ENCODE measurements at regions not wholly inside any gene's neighbourhood (a gene's known extent, or its start where the extent isn't known, plus 50 kb on each side); places are given as distances from the start of the nearest gene placed in this dataset.

- TF ChIP-seq ELF4 (CRISPR knock-in tag; IDR thresholded peaks at IDR 0.05; ENCODE audit: low read depth) (no peak), PRRX2 (CRISPR knock-in tag; IDR thresholded peaks at IDR 0.05) (no peak), ZMAT4 (CRISPR knock-in tag; IDR thresholded peaks at IDR 0.05) (no peak), MYBL2 (CRISPR knock-in tag; IDR thresholded peaks at IDR 0.05) (no peak), ZNF219 (CRISPR knock-in tag; IDR thresholded peaks at IDR 0.05; ENCODE audit: borderline replicate concordance) (no peak), ETV6 (CRISPR knock-in tag; IDR thresholded peaks at IDR 0.05) (no peak), JAZF1 (CRISPR knock-in tag; IDR thresholded peaks at IDR 0.05) (no peak), NR2C2 (CRISPR knock-in tag; IDR thresholded peaks at IDR 0.05) (no peak), SP1 (CRISPR knock-in tag; conservative IDR thresholded peaks at IDR 0.05) (no peak), ZNF416 (CRISPR knock-in tag; IDR thresholded peaks at IDR 0.05) (no peak), E2F5 (CRISPR knock-in tag; IDR thresholded peaks at IDR 0.05) (no peak), USF1 (CRISPR knock-in tag; IDR thresholded peaks at IDR 0.05) (no peak), ZNF532 (CRISPR knock-in tag; IDR thresholded peaks at IDR 0.05; ENCODE audit: borderline replicate concordance) (no peak), EMX1 (CRISPR knock-in tag; IDR thresholded peaks at IDR 0.05) (no peak), CREM (CRISPR knock-in tag; IDR thresholded peaks at IDR 0.05) (no peak)
- TF ChIP-seq, protein P1, sequence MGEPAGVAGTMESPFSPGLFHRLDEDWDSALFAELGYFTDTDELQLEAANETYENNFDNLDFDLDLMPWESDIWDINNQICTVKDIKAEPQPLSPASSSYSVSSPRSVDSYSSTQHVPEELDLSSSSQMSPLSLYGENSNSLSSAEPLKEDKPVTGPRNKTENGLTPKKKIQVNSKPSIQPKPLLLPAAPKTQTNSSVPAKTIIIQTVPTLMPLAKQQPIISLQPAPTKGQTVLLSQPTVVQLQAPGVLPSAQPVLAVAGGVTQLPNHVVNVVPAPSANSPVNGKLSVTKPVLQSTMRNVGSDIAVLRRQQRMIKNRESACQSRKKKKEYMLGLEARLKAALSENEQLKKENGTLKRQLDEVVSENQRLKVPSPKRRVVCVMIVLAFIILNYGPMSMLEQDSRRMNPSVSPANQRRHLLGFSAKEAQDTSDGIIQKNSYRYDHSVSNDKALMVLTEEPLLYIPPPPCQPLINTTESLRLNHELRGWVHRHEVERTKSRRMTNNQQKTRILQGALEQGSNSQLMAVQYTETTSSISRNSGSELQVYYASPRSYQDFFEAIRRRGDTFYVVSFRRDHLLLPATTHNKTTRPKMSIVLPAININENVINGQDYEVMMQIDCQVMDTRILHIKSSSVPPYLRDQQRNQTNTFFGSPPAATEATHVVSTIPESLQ (CRISPR knock-in tag; IDR thresholded peaks at IDR 0.05): no peak
- TF ChIP-seq, protein P2, sequence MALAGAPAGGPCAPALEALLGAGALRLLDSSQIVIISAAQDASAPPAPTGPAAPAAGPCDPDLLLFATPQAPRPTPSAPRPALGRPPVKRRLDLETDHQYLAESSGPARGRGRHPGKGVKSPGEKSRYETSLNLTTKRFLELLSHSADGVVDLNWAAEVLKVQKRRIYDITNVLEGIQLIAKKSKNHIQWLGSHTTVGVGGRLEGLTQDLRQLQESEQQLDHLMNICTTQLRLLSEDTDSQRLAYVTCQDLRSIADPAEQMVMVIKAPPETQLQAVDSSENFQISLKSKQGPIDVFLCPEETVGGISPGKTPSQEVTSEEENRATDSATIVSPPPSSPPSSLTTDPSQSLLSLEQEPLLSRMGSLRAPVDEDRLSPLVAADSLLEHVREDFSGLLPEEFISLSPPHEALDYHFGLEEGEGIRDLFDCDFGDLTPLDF (CRISPR knock-in tag; IDR thresholded peaks at IDR 0.05): no peak
- TF ChIP-seq, protein P3, sequence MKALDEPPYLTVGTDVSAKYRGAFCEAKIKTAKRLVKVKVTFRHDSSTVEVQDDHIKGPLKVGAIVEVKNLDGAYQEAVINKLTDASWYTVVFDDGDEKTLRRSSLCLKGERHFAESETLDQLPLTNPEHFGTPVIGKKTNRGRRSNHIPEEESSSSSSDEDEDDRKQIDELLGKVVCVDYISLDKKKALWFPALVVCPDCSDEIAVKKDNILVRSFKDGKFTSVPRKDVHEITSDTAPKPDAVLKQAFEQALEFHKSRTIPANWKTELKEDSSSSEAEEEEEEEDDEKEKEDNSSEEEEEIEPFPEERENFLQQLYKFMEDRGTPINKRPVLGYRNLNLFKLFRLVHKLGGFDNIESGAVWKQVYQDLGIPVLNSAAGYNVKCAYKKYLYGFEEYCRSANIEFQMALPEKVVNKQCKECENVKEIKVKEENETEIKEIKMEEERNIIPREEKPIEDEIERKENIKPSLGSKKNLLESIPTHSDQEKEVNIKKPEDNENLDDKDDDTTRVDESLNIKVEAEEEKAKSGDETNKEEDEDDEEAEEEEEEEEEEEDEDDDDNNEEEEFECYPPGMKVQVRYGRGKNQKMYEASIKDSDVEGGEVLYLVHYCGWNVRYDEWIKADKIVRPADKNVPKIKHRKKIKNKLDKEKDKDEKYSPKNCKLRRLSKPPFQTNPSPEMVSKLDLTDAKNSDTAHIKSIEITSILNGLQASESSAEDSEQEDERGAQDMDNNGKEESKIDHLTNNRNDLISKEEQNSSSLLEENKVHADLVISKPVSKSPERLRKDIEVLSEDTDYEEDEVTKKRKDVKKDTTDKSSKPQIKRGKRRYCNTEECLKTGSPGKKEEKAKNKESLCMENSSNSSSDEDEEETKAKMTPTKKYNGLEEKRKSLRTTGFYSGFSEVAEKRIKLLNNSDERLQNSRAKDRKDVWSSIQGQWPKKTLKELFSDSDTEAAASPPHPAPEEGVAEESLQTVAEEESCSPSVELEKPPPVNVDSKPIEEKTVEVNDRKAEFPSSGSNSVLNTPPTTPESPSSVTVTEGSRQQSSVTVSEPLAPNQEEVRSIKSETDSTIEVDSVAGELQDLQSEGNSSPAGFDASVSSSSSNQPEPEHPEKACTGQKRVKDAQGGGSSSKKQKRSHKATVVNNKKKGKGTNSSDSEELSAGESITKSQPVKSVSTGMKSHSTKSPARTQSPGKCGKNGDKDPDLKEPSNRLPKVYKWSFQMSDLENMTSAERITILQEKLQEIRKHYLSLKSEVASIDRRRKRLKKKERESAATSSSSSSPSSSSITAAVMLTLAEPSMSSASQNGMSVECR (CRISPR knock-in tag; IDR thresholded peaks at IDR 0.05; ENCODE audit: borderline replicate concordance): no peak
- TF ChIP-seq, protein P4, sequence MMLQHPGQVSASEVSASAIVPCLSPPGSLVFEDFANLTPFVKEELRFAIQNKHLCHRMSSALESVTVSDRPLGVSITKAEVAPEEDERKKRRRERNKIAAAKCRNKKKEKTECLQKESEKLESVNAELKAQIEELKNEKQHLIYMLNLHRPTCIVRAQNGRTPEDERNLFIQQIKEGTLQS (CRISPR knock-in tag; conservative IDR thresholded peaks at IDR 0.05): no peak
- POLR2A ChIA-PET: no interaction called here
These were observed 1293.9 kb downstream of the FSTL5 start for GRCh38 chr4:160869899-160870298.

More at GRCh38 chr4:160869899-160870298, 1293.9 kb downstream of the FSTL5 start:
- DNase-seq (ENCODE audit: low spot score) (no peak), ATAC-seq (no peak)
- Mint-ChIP-seq H3K27ac (no peak overlapping the region), H3K9me3 (no peaks in the 10 kb centered on the region), H3K27me3 (ENCODE audit: low read depth) (no peaks in the 10 kb centered on the region), H3K36me3 (no peaks in the 10 kb centered on the region), H3K4me1 (no peaks in the 10 kb centered on the region), H3K4me3 (no peak overlapping the region)
- CTCF ChIA-PET: no interaction called here

All from WTC11 (cell line).